H9 (cell line): ENCODE measurements at regions not wholly inside any gene's neighbourhood (a gene's known extent, or its start where the extent isn't known, plus 50 kb on each side); places are given as distances from the start of the nearest gene placed in this dataset.

Experiments used
- DNase-seq: peaks from one replicate; pipeline ENCODE4 v3.0.0-alpha.2; 2017
- H2AFZ ChIP-seq: one replicate; pipeline ENCODE4 v1.6.1; 2013; ENCODE audit warnings: mild to moderate bottlenecking, low read length, control low read depth, moderate library complexity
- H2AK5ac ChIP-seq: 2 replicates; pipeline ENCODE4 v1.6.1; 2013; ENCODE audit warnings: low read length, control low read depth, mixed read lengths; ENCODE audit not compliant: insufficient read length
- H2BK120ac ChIP-seq: one replicate; pipeline ENCODE4 v1.6.1; 2013; ENCODE audit warnings: low read depth, mild to moderate bottlenecking, low read length, control low read depth, inconsistent platforms; ENCODE audit not compliant: poor library complexity, severe bottlenecking
- H2BK12ac ChIP-seq: 2 replicates; pipeline ENCODE4 v1.6.1; 2013; ENCODE audit warnings: low read length, control low read depth, mixed read lengths, low read depth; ENCODE audit not compliant: insufficient read length
- H2BK15ac ChIP-seq: 2 replicates; pipeline ENCODE4 v1.6.1; 2013; ENCODE audit warnings: low read depth, low read length, control low read depth
- H2BK20ac ChIP-seq: one replicate; pipeline ENCODE4 v1.6.1; 2013; ENCODE audit warnings: low read depth, mild to moderate bottlenecking, low read length, control low read depth, inconsistent platforms; ENCODE audit not compliant: poor library complexity, severe bottlenecking
- H2BK5ac ChIP-seq: 2 replicates; pipeline ENCODE4 v1.6.1; 2013; ENCODE audit warnings: low read length, control low read depth, mixed read lengths; ENCODE audit not compliant: insufficient read length
- H3K14ac ChIP-seq: 2 replicates; pipeline ENCODE4 v1.6.1; 2013; ENCODE audit warnings: low read length, control low read depth; ENCODE audit not compliant: insufficient read depth
- H3K18ac ChIP-seq: 2 replicates; pipeline ENCODE4 v1.6.1; 2013; ENCODE audit warnings: low read depth, mild to moderate bottlenecking, mixed read lengths, low read length, control low read depth; ENCODE audit not compliant: insufficient read length
- H3K23ac ChIP-seq: 2 replicates; pipeline ENCODE4 v1.6.1; 2013; ENCODE audit warnings: low read length, control low read depth, mixed read lengths, low read depth; ENCODE audit not compliant: insufficient read length
- H3K23me2 ChIP-seq: 2 replicates; pipeline ENCODE4 v1.6.1; 2013; ENCODE audit warnings: low read depth, mild to moderate bottlenecking, mixed read lengths, low read length, control low read depth; ENCODE audit not compliant: insufficient read length, poor library complexity, severe bottlenecking
- H3K27ac ChIP-seq: 2 replicates; pipeline ENCODE4 v1.5.1; 2013; ENCODE audit warnings: low read length, control low read depth, mixed read lengths, low read depth; ENCODE audit not compliant: insufficient read length
- H3K27me3 ChIP-seq: 2 replicates; pipeline ENCODE4 v1.6.1; 2013; ENCODE audit warnings: low read length, control low read depth, inconsistent platforms; ENCODE audit not compliant: insufficient read depth
- H3K4ac ChIP-seq: 2 replicates; pipeline ENCODE4 v1.6.1; 2013; ENCODE audit warnings: low read depth, mild to moderate bottlenecking, control low read depth, inconsistent platforms, low read length, moderate library complexity
- H3K4me1 ChIP-seq: 2 replicates; pipeline ENCODE4 v1.6.1; 2013; ENCODE audit warnings: low read length, control low read depth, inconsistent platforms; ENCODE audit not compliant: insufficient read depth
- H3K4me2 ChIP-seq: 2 replicates; pipeline ENCODE4 v1.6.1; 2013; ENCODE audit warnings: low read length, control low read depth, mixed read lengths; ENCODE audit not compliant: insufficient read length, insufficient read depth
- H3K56ac ChIP-seq: 2 replicates; pipeline ENCODE4 v1.6.1; 2013; ENCODE audit warnings: low read depth, mild to moderate bottlenecking, mixed read lengths, low read length, control low read depth; ENCODE audit not compliant: insufficient read length
- H3K79me1 ChIP-seq: 2 replicates; pipeline ENCODE4 v1.6.1; 2013; ENCODE audit warnings: low read depth, mild to moderate bottlenecking, moderate library complexity, low read length, control low read depth, inconsistent platforms; ENCODE audit not compliant: insufficient read depth, poor library complexity, severe bottlenecking
- H3K79me2 ChIP-seq: 2 replicates; pipeline ENCODE4 v1.6.1; 2013; ENCODE audit warnings: low read length, control low read depth, inconsistent platforms; ENCODE audit not compliant: insufficient read depth
- H3K9ac ChIP-seq: 2 replicates; pipeline ENCODE4 v1.6.1; 2013; ENCODE audit warnings: low read length, control low read depth, mixed read lengths; ENCODE audit not compliant: insufficient read length; ENCODE audit errors: extremely low read depth
- H3K9me3 ChIP-seq: one replicate; pipeline ENCODE4 v1.6.1; 2013; ENCODE audit warnings: low read depth, low read length, inconsistent platforms; ENCODE audit not compliant: control insufficient read depth
- H3T11ph ChIP-seq: one replicate; pipeline ENCODE4 v1.6.1; 2013; ENCODE audit warnings: mild to moderate bottlenecking, low read length, control low read depth, inconsistent platforms
- H4K20me1 ChIP-seq: one replicate; pipeline ENCODE4 v1.6.1; 2013; ENCODE audit not compliant: control insufficient read depth, insufficient read length, insufficient read depth
- H4K5ac ChIP-seq: 2 replicates; pipeline ENCODE4 v1.6.1; 2013; ENCODE audit warnings: low read depth, mild to moderate bottlenecking, mixed read lengths, low read length, control low read depth; ENCODE audit not compliant: insufficient read length
- H4K8ac ChIP-seq: replicated peaks from 2 replicates; pipeline ENCODE4 v1.6.1; 2013; ENCODE audit warnings: low read length, control low read depth, mixed read lengths, low read depth; ENCODE audit not compliant: insufficient read length
- H4K91ac ChIP-seq: 2 replicates; pipeline ENCODE4 v1.6.1; 2013; ENCODE audit warnings: low read depth, mild to moderate bottlenecking, moderate library complexity, mixed read lengths, low read length, control low read depth; ENCODE audit not compliant: insufficient read length
- H3K27ac Mint-ChIP-seq, 3 experiments: 2 replicates in 2 of 3; 3 replicates in 1 of 3; pipeline ENCODE4 v1.8.0; 2020 to 2021; ENCODE audit warnings: mixed read lengths in 3 of 3, mild to moderate bottlenecking in 1 of 3, moderate library complexity in 1 of 3
- H3K27me3 Mint-ChIP-seq: 2 replicates; pipeline ENCODE4 v1.8.0; 2021; ENCODE audit warnings: low read depth, mild to moderate bottlenecking, moderate library complexity, mixed read lengths
- H3K36me3 Mint-ChIP-seq, 3 experiments: 2 replicates in 2 of 3; 3 replicates in 1 of 3; pipeline ENCODE4 v1.8.0; 2020 to 2021; ENCODE audit warnings: low read depth in 3 of 3, mixed read lengths in 3 of 3; ENCODE audit not compliant: insufficient read depth in 1 of 3
- H3K4me1 Mint-ChIP-seq, 2 experiments: 2 replicates each; pipeline ENCODE4 v1.8.0; 2020; ENCODE audit warnings: mixed read lengths in 2 of 2
- H3K4me3 Mint-ChIP-seq, 2 experiments: 2 replicates in 1 of 2; 3 replicates in 1 of 2; pipeline ENCODE4 v1.8.0; 2020 to 2021; ENCODE audit warnings: mild to moderate bottlenecking in 2 of 2, mixed read lengths in 2 of 2, moderate library complexity in 1 of 2
- H3K9me3 Mint-ChIP-seq, 2 experiments: 2 replicates in 1 of 2; 3 replicates in 1 of 2; pipeline ENCODE4 v1.8.0; 2020; ENCODE audit warnings: mild to moderate bottlenecking in 2 of 2, mixed read lengths in 2 of 2, moderate library complexity in 1 of 2
- WGBS: extraction: QIAGEN DNeasy Blood & Tissue Kit; methylation state at CpG from one replicate; pipeline ENCODE4 v1.1.7; 2013; ENCODE audit warnings: missing lambda C conversion rate, low lambda C conversion rate, mixed read lengths; ENCODE audit not compliant: insufficient read length; ENCODE audit errors: extremely low coverage; 5-methylcytosine and 5-hydroxymethylcytosine counted together
- TF ChIP-seq, protein P1 (sequence below): fragments of 200-600 bp; sonication (generic); conservative IDR thresholded peaks from 3 replicates; pipeline ENCODE4 v1.8.0; 2021; ENCODE audit warnings: antibody characterized with exemption, mild to moderate bottlenecking

DNA sequence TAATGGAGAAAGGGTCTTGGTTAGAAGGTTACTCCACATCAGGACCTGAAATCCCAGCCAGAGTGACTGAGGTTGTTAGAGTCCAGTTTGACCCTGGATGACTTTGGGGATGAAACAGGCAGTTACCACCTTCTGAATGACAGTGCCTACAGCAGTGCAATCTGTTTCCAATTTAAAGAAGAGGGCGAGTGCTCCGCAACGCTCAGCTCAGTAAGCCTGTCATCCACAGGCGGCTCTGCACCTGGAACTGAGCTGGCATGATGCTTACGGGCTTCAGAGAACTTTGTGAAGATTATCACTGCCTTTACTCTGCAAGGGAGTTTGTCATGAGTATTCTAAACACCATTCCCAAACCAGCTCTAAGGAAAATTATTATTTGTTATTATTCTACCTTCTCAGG, 127.7 kb upstream of the SLC24A5 start:
- H3K36me3 Mint-ChIP-seq, result no peaks in the 10 kb centered on the region
- TF ChIP-seq, protein P1, sequence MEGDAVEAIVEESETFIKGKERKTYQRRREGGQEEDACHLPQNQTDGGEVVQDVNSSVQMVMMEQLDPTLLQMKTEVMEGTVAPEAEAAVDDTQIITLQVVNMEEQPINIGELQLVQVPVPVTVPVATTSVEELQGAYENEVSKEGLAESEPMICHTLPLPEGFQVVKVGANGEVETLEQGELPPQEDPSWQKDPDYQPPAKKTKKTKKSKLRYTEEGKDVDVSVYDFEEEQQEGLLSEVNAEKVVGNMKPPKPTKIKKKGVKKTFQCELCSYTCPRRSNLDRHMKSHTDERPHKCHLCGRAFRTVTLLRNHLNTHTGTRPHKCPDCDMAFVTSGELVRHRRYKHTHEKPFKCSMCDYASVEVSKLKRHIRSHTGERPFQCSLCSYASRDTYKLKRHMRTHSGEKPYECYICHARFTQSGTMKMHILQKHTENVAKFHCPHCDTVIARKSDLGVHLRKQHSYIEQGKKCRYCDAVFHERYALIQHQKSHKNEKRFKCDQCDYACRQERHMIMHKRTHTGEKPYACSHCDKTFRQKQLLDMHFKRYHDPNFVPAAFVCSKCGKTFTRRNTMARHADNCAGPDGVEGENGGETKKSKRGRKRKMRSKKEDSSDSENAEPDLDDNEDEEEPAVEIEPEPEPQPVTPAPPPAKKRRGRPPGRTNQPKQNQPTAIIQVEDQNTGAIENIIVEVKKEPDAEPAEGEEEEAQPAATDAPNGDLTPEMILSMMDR, result no peak
- Histone ChIP-seq H2BK20ac (no peak overlapping the region), H3K4ac (no peak overlapping the region), H3K23ac (no peak overlapping the region), H3K9ac (no peak overlapping the region), H4K20me1 (no peaks in the 10 kb centered on the region), H3K79me2 (no peaks in the 10 kb centered on the region), H3K27ac (no peak overlapping the region), H3K9me3 (no peaks in the 10 kb centered on the region), H2AK5ac (no peak overlapping the region), H3T11ph (no peak overlapping the region), H4K8ac (no peak overlapping the region), H3K18ac (no peak overlapping the region), H2BK5ac (no peak overlapping the region), H4K91ac (no peak overlapping the region), H3K56ac (no peak overlapping the region), H3K14ac (no peak overlapping the region), H3K4me1 (no peaks in the 10 kb centered on the region), H2AFZ (no peak overlapping the region), H3K23me2 (no peaks in the 10 kb centered on the region), H2BK15ac (no peak overlapping the region), H3K27me3 (no peaks in the 10 kb centered on the region), H3K79me1 (no peaks in the 10 kb centered on the region), H2BK12ac (no peak overlapping the region), H3K4me2 (no peak overlapping the region), H2BK120ac (no peak overlapping the region), H4K5ac (no peak overlapping the region)
- WGBS, result no CpG with 5 or more reads among the region's 5 CpGs
- peaks cover 0 to 4% of the 10 kb centered on the region in 2 experiments; a peak in 1 of 4 replicates for H3K4me1 Mint-ChIP-seq
- no peak overlapping the region for H3K4me3 Mint-ChIP-seq
- no peaks in the 10 kb centered on the region for H3K9me3 Mint-ChIP-seq
- no peak for DNase-seq
- H3K27ac Mint-ChIP-seq, result no peak overlapping the region
- H3K27me3 Mint-ChIP-seq, result no peaks in the 10 kb centered on the region
